ENCODE measurements at regions not wholly inside any gene's neighbourhood (a gene's known extent, or its start where the extent isn't known, plus 50 kb on each side); places are given as distances from the start of the nearest gene placed in this dataset.
"Not testable (repeated sequence)": the region's sequence is repeated elsewhere in the genome, so short reads cannot be mapped to it uniquely, and the experiment has no call there.

- Histone ChIP-seq H3K4me3 (ENCODE audit: low read depth in 1 of 2, low read length in 1 of 2) (no peak overlapping the region), H3K36me3 (no peaks in the 10 kb centered on the region), H3K4me1 (ENCODE audit: control insufficient read depth in 1 of 2, insufficient read depth in 1 of 2, low read depth in 1 of 2, low read length in 1 of 2) (no peaks in the 10 kb centered on the region), H3K27me3 (no peaks in the 10 kb centered on the region), H3K9me3 (no peaks in the 10 kb centered on the region), H3K27ac (no peak overlapping the region)
- TF ChIP-seq CTCF (IDR thresholded peaks at IDR 0.05): no peak
Measured at GRCh38 chr6:74480561-74480960, 725.3 kb downstream of the COL12A1 start.

- Histone ChIP-seq H3K4me3 (ENCODE audit: low read depth in 1 of 2, low read length in 1 of 2) (no peak overlapping the region), H3K27me3 (no peaks in the 10 kb centered on the region), H3K4me1 (ENCODE audit: control insufficient read depth in 1 of 2, insufficient read depth in 1 of 2, low read depth in 1 of 2, low read length in 1 of 2) (no peaks in the 10 kb centered on the region), H3K36me3 (no peaks in the 10 kb centered on the region), H3K9me3 (no peaks in the 10 kb centered on the region), H3K27ac (no peak overlapping the region)
- no peak for TF ChIP-seq CTCF (IDR thresholded peaks at IDR 0.05)
Measured at GRCh38 chr6:74479960-74480359, 725.9 kb downstream of the COL12A1 start.

- Histone ChIP-seq H3K36me3 (no peaks in the 10 kb centered on the region), H3K9me3 (no peaks in the 10 kb centered on the region), H3K27me3 (no peaks in the 10 kb centered on the region), H3K4me3 (ENCODE audit: low read depth in 1 of 2, low read length in 1 of 2) (no peak overlapping the region), H3K27ac (no peak overlapping the region), H3K4me1 (ENCODE audit: control insufficient read depth in 1 of 2, insufficient read depth in 1 of 2, low read depth in 1 of 2, low read length in 1 of 2) (no peaks in the 10 kb centered on the region)
- no peak for TF ChIP-seq CTCF (IDR thresholded peaks at IDR 0.05)
Measured at GRCh38 chr6:74479420-74479819, 726.4 kb downstream of the COL12A1 start.

- not testable (repeated sequence) for H3K4me3 ChIP-seq (ENCODE audit: low read depth in 1 of 2, low read length in 1 of 2); H3K27me3 ChIP-seq; H3K27ac ChIP-seq; H3K4me1 ChIP-seq (ENCODE audit: control insufficient read depth in 1 of 2, insufficient read depth in 1 of 2, low read depth in 1 of 2, low read length in 1 of 2); H3K36me3 ChIP-seq; H3K9me3 ChIP-seq
Measured at GRCh38 chr6:74474046-74474445, 731.8 kb downstream of the COL12A1 start.

DNA sequence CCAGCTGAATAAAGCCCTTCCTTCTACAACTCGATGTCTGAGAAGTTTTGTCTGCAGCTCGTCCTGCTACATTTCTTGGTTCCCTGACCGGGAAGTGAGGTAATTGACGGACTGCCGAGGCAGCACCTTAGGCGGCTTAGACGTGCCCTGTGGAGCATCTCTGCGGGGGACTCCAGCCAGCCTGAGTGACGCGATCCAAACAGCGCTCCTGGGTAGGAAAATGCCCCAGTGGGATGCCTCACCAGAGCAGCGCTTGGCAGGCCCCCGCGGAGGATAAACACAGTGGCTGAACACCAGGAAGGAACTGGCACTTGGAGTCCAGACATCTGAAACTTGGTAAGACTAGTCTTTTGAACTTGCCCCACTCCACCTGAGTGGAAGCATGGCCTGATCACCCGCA is 737.3 kb downstream of the COL12A1 start:
- not testable (repeated sequence) for H3K4me3 ChIP-seq (ENCODE audit: low read depth in 1 of 2, low read length in 1 of 2); H3K36me3 ChIP-seq; H3K9me3 ChIP-seq; H3K4me1 ChIP-seq (ENCODE audit: control insufficient read depth in 1 of 2, insufficient read depth in 1 of 2, low read depth in 1 of 2, low read length in 1 of 2); H3K27ac ChIP-seq; H3K27me3 ChIP-seq

DNA sequence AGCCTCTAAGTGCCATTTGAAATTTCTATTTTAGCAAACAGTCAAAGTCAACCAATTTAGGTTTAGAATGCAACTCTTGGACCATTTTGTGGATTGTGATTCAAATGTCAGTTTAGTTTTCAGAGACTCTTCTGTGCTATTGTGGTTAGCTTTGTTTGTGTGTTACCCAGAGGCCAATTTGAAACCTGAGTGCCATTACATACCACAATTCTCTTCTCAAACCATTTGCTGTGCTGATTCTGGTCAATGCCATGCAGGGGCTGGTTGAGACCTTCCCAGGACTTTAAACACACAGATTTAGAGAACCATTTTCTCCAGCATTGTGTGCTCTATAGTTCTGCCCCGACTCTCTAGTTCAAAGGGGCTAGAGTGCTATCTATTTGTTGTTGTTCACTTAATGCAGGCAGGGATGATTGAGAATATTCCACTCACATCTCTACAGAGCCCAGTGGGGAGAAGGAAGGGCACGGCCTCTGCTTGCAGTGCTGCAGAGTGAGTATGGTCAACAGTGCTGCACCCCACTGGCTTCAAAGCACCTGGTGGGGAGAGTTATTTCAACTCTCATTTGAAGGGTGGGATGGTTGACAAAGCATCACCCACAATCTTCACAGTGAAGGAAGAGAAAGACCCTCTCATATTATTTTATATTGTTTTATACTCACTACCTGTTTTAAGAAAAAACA is 738.2 kb downstream of the COL12A1 start:
- no peaks in the 10 kb centered on the region for H3K9me3 ChIP-seq
- TF ChIP-seq CTCF (IDR thresholded peaks at IDR 0.05): no peak
- H3K27me3 ChIP-seq: no peaks in the 10 kb centered on the region
- no peak overlapping the region for H3K4me3 ChIP-seq (ENCODE audit: low read depth in 1 of 2, low read length in 1 of 2)
- H3K36me3 ChIP-seq: no peaks in the 10 kb centered on the region
- H3K27ac ChIP-seq: no peak overlapping the region
- no peaks in the 10 kb centered on the region for H3K4me1 ChIP-seq (ENCODE audit: control insufficient read depth in 1 of 2, insufficient read depth in 1 of 2, low read depth in 1 of 2, low read length in 1 of 2)

DNA sequence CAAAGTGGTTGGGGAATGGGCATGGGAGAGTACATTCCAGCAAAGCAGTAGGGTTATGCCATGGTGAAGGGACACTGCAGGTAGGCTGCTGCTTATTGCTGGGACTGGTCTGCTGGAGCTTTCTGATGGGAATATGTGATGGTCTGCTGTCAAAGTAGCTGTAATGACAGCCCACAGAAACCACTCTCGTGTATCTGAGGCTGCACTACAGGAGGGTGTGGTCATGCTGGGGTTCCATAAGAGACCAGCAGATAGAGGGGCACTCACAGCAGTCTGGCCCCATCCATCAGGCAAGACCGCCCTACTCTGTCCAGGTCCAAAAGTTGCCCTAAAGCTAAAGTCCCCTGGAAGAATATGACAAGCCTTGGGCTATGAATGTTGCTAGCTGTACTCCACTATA is 739.3 kb downstream of the COL12A1 start:
- Histone ChIP-seq H3K4me3 (ENCODE audit: low read depth in 1 of 2, low read length in 1 of 2) (no peak overlapping the region), H3K27me3 (no peaks in the 10 kb centered on the region), H3K9me3 (no peaks in the 10 kb centered on the region), H3K36me3 (no peaks in the 10 kb centered on the region), H3K4me1 (ENCODE audit: control insufficient read depth in 1 of 2, insufficient read depth in 1 of 2, low read depth in 1 of 2, low read length in 1 of 2) (no peaks in the 10 kb centered on the region), H3K27ac (no peak overlapping the region)
- no peak for TF ChIP-seq CTCF (IDR thresholded peaks at IDR 0.05)
